Activated naive CD8-positive, alpha-beta T cell (primary cell): ENCODE measurements at regions not wholly inside any gene's neighbourhood (a gene's known extent, or its start where the extent isn't known, plus 50 kb on each side); places are given as distances from the start of the nearest gene placed in this dataset.

Experiments
- H3K27ac Mint-ChIP-seq: one replicate; pipeline ENCODE4 v1.8.0; 2021; ENCODE audit warnings: mixed read lengths
- H3K27me3 Mint-ChIP-seq: one replicate; pipeline ENCODE4 v1.8.0; 2021; ENCODE audit warnings: mixed read lengths
- H3K36me3 Mint-ChIP-seq: one replicate; pipeline ENCODE4 v1.8.0; 2021; ENCODE audit warnings: mixed read lengths
- H3K4me1 Mint-ChIP-seq: one replicate; pipeline ENCODE4 v1.8.0; 2021; ENCODE audit warnings: low read depth, mixed read lengths
- H3K4me3 Mint-ChIP-seq: one replicate; pipeline ENCODE4 v1.8.0; 2021; ENCODE audit warnings: mild to moderate bottlenecking, mixed read lengths
- H3K9me3 Mint-ChIP-seq: one replicate; pipeline ENCODE4 v1.8.0; 2021; ENCODE audit warnings: low read depth, mixed read lengths

GRCh38 chr1:96009831-96010434 is 711.7 kb upstream of the PTBP2 start:
- Mint-ChIP-seq H3K36me3 (no peaks in the 10 kb centered on the region), H3K27me3 (no peaks in the 10 kb centered on the region), H3K9me3 (peaks cover 12% of the 10 kb centered on the region), H3K4me3 (no peak overlapping the region), H3K4me1 (no peaks in the 10 kb centered on the region), H3K27ac (no peak overlapping the region)

DNA sequence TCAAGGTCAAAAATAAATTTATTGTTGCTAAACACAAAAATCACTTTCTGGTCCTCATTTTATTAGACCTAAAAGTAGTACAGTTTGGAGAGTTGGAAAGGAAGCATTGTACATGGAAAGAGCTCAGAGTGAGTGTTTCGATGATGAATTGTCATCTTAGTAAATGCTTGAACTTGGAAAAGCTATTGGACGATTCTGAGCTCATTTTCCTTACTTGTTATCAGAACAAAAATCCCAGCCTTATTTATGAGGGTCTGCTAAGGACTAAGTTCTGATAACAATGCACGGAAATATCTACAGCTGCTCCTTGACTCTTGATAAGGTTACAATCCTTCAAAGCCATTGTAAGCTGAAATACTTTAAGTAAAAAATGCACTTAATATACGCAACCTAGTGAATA is 710.0 kb upstream of the PTBP2 start:
- Mint-ChIP-seq H3K9me3 (peaks cover 16% of the 10 kb centered on the region), H3K27ac (no peak overlapping the region), H3K4me1 (no peaks in the 10 kb centered on the region), H3K4me3 (no peak overlapping the region), H3K27me3 (no peaks in the 10 kb centered on the region), H3K36me3 (no peaks in the 10 kb centered on the region)

GRCh38 chr1:96016219-96016618 is 705.4 kb upstream of the PTBP2 start:
- peaks cover 9% of the 10 kb centered on the region for H3K9me3 Mint-ChIP-seq
- no peaks in the 10 kb centered on the region for H3K4me1 Mint-ChIP-seq
- H3K27ac Mint-ChIP-seq: no peak overlapping the region
- H3K36me3 Mint-ChIP-seq: no peaks in the 10 kb centered on the region
- no peaks in the 10 kb centered on the region for H3K27me3 Mint-ChIP-seq
- H3K4me3 Mint-ChIP-seq: no peak overlapping the region

DNA sequence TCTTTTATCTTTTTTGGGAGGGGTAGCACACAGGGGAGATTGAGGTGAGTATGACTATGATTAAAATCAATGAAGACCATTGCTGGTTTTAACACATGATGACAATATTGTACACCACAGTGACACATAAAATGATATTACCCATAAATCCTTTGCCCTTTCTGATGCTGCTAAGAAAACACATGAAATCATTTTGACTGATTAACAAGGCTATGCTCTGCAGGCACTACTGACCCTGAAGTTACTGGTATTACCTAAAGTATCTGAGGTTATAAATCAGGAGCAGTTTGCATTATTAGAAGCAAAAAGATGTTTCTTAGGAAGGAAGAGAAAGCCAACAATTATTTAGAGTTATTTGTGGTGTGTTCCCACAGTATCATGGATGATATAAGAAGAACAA is 701.2 kb upstream of the PTBP2 start:
- H3K4me1 Mint-ChIP-seq: no peaks in the 10 kb centered on the region

GRCh38 chr1:96025062-96025461 is 696.5 kb upstream of the PTBP2 start:
- Mint-ChIP-seq H3K36me3 (no peaks in the 10 kb centered on the region), H3K4me3 (no peak overlapping the region), H3K27ac (no peak overlapping the region), H3K9me3 (no peaks in the 10 kb centered on the region), H3K4me1 (no peaks in the 10 kb centered on the region), H3K27me3 (no peaks in the 10 kb centered on the region)

More for the DNA sequence above, 701.2 kb upstream of the PTBP2 start:
- H3K27me3 Mint-ChIP-seq: no peaks in the 10 kb centered on the region
- no peak overlapping the region for H3K4me3 Mint-ChIP-seq
- H3K36me3 Mint-ChIP-seq: no peaks in the 10 kb centered on the region
- H3K9me3 Mint-ChIP-seq: peaks cover 2% of the 10 kb centered on the region
- H3K27ac Mint-ChIP-seq: no peak overlapping the region

GRCh38 chr1:96028071-96028470 is 693.5 kb upstream of the PTBP2 start:
- Mint-ChIP-seq H3K27ac (no peak overlapping the region), H3K9me3 (no peaks in the 10 kb centered on the region), H3K27me3 (no peaks in the 10 kb centered on the region), H3K36me3 (no peaks in the 10 kb centered on the region), H3K4me3 (no peak overlapping the region), H3K4me1 (no peaks in the 10 kb centered on the region)

DNA sequence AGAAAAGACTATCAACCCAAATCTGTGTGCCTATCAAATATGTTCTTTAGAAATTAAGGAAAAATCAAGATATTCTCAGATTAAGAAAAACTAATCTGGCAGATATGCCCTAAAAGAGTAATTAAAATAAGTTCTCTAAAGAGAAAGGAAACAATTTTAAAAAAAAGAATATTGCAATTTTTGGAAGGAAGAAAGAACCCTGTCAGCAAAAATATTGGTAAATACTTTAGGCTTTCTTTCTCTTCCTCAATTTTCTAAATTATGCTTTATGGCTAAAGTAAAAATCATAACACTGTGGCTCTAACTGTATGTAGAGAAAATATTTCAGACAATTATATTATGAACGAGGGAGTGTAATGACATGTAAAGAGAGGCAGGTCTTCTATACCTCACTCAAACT is 691.3 kb upstream of the PTBP2 start:
- Mint-ChIP-seq H3K9me3 (no peaks in the 10 kb centered on the region), H3K4me3 (no peak overlapping the region), H3K27me3 (no peaks in the 10 kb centered on the region), H3K4me1 (no peaks in the 10 kb centered on the region), H3K36me3 (no peaks in the 10 kb centered on the region), H3K27ac (no peak overlapping the region)

GRCh38 chr1:96034006-96034405 is 687.6 kb upstream of the PTBP2 start:
- no peaks in the 10 kb centered on the region for H3K36me3 Mint-ChIP-seq

GRCh38 chr1:96036763-96037162 is 684.8 kb upstream of the PTBP2 start:
- no peaks in the 10 kb centered on the region for H3K36me3 Mint-ChIP-seq
- no peak overlapping the region for H3K27ac Mint-ChIP-seq
- no peaks in the 10 kb centered on the region for H3K27me3 Mint-ChIP-seq
- no peaks in the 10 kb centered on the region for H3K9me3 Mint-ChIP-seq
- no peaks in the 10 kb centered on the region for H3K4me1 Mint-ChIP-seq
- H3K4me3 Mint-ChIP-seq: no peak overlapping the region

More at GRCh38 chr1:96034006-96034405, 687.6 kb upstream of the PTBP2 start:
- H3K27me3 Mint-ChIP-seq: no peaks in the 10 kb centered on the region
- no peak overlapping the region for H3K4me3 Mint-ChIP-seq
- H3K4me1 Mint-ChIP-seq: no peaks in the 10 kb centered on the region
- H3K27ac Mint-ChIP-seq: no peak overlapping the region
- H3K9me3 Mint-ChIP-seq: no peaks in the 10 kb centered on the region

DNA sequence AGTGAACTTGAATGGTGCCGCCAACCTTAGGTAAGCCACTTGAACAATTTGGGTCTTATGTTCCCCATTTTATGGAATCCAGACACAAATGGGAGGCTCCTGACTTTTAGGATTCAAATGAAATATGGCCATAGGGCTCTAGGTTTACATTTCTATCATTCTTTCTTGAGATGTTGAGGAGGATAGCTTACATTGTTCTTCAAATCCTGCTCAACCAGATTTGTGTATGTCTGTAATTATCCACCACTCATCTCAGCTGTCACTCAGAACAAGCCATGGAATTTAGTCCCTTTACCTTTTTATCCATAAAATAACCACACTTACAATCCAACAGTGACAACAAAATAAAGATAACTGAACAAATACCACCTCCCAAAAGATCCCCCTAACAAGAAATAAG is 682.9 kb upstream of the PTBP2 start:
- no peak overlapping the region for H3K4me3 Mint-ChIP-seq
- no peaks in the 10 kb centered on the region for H3K4me1 Mint-ChIP-seq
- H3K36me3 Mint-ChIP-seq: no peaks in the 10 kb centered on the region
- no peaks in the 10 kb centered on the region for H3K27me3 Mint-ChIP-seq
- H3K9me3 Mint-ChIP-seq: no peaks in the 10 kb centered on the region
- H3K27ac Mint-ChIP-seq: no peak overlapping the region

DNA sequence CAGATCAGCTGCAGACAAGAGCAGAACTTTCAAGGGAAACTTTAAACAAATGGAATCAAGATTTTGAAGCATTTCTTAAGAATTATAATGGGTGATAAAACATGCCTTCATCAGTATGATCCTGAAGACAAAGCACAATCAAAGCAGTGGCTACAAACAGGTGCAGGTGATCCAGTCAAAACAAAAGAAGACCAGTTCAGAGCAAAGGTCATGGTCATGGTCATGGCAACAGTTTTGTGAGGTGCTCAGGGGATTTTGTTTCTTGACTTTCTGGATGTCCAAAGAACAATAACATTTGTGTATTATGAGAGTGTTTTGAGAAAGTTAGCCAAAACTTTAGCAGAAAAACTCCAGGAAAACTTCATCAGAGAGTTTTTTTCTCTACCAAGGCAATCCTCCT is 681.7 kb upstream of the PTBP2 start:
- H3K9me3 Mint-ChIP-seq: no peaks in the 10 kb centered on the region
- no peak overlapping the region for H3K27ac Mint-ChIP-seq
- no peak overlapping the region for H3K4me3 Mint-ChIP-seq
- H3K36me3 Mint-ChIP-seq: no peaks in the 10 kb centered on the region
- H3K27me3 Mint-ChIP-seq: no peaks in the 10 kb centered on the region
- no peaks in the 10 kb centered on the region for H3K4me1 Mint-ChIP-seq

DNA sequence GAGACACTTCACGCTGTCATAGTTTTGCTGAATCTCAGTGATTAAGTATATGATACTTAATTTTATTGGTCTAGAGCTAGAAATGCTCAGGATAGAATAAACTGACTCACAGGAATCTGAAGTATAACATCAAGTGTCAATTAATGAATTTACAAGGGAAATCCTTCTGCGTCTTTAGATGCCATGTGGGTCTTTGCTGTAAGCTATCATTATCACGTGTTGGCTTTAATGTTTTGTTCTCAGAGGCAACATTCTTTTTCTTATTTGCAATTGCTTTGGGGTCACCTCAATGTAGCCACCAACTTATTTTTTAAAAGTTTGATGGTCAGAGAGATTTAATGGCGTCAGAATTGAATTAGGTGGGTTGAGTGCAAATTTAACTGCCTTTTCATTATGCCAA is 680.1 kb upstream of the PTBP2 start:
- no peaks in the 10 kb centered on the region for H3K9me3 Mint-ChIP-seq
- no peak overlapping the region for H3K4me3 Mint-ChIP-seq
- no peaks in the 10 kb centered on the region for H3K36me3 Mint-ChIP-seq
- H3K27ac Mint-ChIP-seq: no peak overlapping the region
- H3K4me1 Mint-ChIP-seq: no peaks in the 10 kb centered on the region
- no peaks in the 10 kb centered on the region for H3K27me3 Mint-ChIP-seq

- no peaks in the 10 kb centered on the region for H3K36me3 Mint-ChIP-seq
- no peak overlapping the region for H3K27ac Mint-ChIP-seq
- no peaks in the 10 kb centered on the region for H3K4me1 Mint-ChIP-seq
- no peak overlapping the region for H3K4me3 Mint-ChIP-seq
- no peaks in the 10 kb centered on the region for H3K27me3 Mint-ChIP-seq
- peaks cover 8% of the 10 kb centered on the region for H3K9me3 Mint-ChIP-seq
Measured at GRCh38 chr1:96048572-96049212, 672.9 kb upstream of the PTBP2 start.

- H3K36me3 Mint-ChIP-seq: no peaks in the 10 kb centered on the region
- no peaks in the 10 kb centered on the region for H3K4me1 Mint-ChIP-seq
- no peaks in the 10 kb centered on the region for H3K27me3 Mint-ChIP-seq
- H3K4me3 Mint-ChIP-seq: no peak overlapping the region
- no peak overlapping the region for H3K27ac Mint-ChIP-seq
- H3K9me3 Mint-ChIP-seq: peaks cover 12% of the 10 kb centered on the region
Measured at GRCh38 chr1:96049759-96050409, 671.7 kb upstream of the PTBP2 start.

DNA sequence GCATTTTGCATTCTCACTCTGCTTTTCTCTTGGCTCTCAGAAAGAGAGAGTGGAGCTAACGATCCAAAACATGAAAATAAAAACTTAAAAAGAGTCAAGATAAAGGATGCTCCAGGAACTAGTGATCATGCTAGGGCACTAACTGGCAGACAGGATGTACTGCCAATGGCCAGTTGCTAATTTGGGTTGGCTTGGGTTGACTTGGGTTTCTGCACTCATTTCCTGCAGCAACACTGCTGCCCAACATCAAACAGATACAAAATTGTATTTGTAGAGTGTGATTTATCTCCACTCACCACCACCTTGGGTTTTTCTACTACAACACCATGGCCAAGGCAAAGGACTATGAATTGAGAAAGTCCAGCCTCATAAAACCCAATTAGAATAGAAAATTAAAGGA is 662.3 kb upstream of the PTBP2 start:
- Mint-ChIP-seq H3K4me3 (no peak overlapping the region), H3K36me3 (no peaks in the 10 kb centered on the region), H3K27ac (no peak overlapping the region), H3K4me1 (no peaks in the 10 kb centered on the region), H3K27me3 (no peaks in the 10 kb centered on the region), H3K9me3 (peaks cover 9% of the 10 kb centered on the region)

DNA sequence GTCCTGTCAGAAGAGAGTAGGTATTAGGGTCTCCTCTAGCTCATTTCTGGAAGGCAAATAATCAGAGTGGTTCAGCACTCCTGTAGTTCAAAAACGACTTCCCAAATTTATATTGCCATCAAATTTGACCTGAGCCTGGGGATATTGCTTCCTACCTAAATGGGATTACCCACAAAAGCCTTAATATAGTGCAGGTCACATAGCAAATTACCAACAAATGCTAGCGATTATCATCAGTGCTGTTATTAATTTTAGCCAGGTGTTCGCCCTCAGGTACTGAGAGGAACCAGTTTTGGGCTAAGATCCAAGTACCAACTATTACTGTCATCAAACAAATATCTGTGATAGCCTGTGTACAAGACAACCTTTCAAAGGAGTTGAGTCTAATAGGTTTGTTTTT is 661.8 kb upstream of the PTBP2 start:
- no peaks in the 10 kb centered on the region for H3K27me3 Mint-ChIP-seq
- H3K36me3 Mint-ChIP-seq: no peaks in the 10 kb centered on the region
- no peak overlapping the region for H3K4me3 Mint-ChIP-seq
- H3K4me1 Mint-ChIP-seq: no peaks in the 10 kb centered on the region
- no peak overlapping the region for H3K27ac Mint-ChIP-seq
- peaks cover 5% of the 10 kb centered on the region for H3K9me3 Mint-ChIP-seq
